ENCODE measurements at regions not wholly inside any gene's neighbourhood (a gene's known extent, or its start where the extent isn't known, plus 50 kb on each side); places are given as distances from the start of the nearest gene placed in this dataset.
A peak's percentile ranks its signal among the peaks of the same experiment; 100 is the strongest.

GRCh38 chr14:63781686-63782085, 53.8 kb upstream of the SGPP1 start:
- Histone ChIP-seq H3K36me3 (ENCODE audit: control insufficient read depth, insufficient read depth, low read length) (no peaks in the 10 kb centered on the region), H3K27me3 (ENCODE audit: control insufficient read depth, insufficient read depth, low read length) (no peaks in the 10 kb centered on the region), H3K4me1 (ENCODE audit: control insufficient read depth, insufficient read depth, low read length) (no peaks in the 10 kb centered on the region), H3K9me3 (replicated peaks; ENCODE audit: control insufficient read depth, low read depth, low read length) (no peaks in the 10 kb centered on the region), H3K4me3 (ENCODE audit: low read length) (no peak overlapping the region), H3K27ac (ENCODE audit: low read length) (no peak overlapping the region)
- 80% methylated on average over 3 of the region's 3 CpGs for WGBS (ENCODE audit: insufficient coverage)
- DNase-seq, result no peak

DNA sequence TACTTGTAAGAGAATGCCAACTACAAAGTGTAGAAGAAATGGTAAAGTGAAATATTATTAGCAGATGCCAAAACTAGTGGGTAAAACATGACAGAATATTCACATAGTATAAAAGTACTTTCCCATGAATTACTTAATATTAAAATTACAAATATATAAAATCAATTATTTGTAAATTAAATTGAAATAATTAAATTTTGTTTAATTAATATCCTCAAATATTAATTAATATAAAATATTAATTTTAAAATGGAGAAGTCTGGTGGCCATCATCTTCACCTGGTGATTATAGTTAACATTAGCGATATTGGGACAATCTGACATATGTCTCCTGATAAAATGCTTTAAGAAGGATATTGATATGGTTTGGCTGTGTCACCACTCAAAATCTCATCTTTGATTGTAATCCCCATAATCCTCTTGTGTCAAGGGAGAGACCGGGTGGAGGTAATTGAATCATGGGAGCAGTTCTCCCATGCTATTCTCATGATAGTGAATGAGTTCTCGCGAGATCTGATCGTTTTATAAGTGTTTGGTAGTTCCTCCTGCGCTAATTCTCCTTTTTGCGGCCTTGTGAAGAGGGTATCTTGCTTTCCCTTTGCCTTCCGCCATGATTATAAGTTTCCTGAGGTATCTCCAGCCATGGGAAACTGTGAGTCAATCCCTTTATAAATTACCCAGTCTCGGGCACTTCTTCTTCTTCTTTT, 55.0 kb upstream of the SGPP1 start:
- Histone ChIP-seq H3K4me1 (ENCODE audit: control insufficient read depth, insufficient read depth, low read length) (peaks cover 4% of the 10 kb centered on the region), H3K9me3 (replicated peaks; ENCODE audit: control insufficient read depth, low read depth, low read length) (no peaks in the 10 kb centered on the region), H3K27ac (ENCODE audit: low read length) (no peak overlapping the region), H3K36me3 (ENCODE audit: control insufficient read depth, insufficient read depth, low read length) (no peaks in the 10 kb centered on the region), H3K27me3 (ENCODE audit: control insufficient read depth, insufficient read depth, low read length) (no peaks in the 10 kb centered on the region), H3K4me3 (ENCODE audit: low read length) (no peak overlapping the region)
- DNase-seq, result no peak
- 92% methylated on average over 6 of the region's 9 CpGs for WGBS (ENCODE audit: insufficient coverage)

DNA sequence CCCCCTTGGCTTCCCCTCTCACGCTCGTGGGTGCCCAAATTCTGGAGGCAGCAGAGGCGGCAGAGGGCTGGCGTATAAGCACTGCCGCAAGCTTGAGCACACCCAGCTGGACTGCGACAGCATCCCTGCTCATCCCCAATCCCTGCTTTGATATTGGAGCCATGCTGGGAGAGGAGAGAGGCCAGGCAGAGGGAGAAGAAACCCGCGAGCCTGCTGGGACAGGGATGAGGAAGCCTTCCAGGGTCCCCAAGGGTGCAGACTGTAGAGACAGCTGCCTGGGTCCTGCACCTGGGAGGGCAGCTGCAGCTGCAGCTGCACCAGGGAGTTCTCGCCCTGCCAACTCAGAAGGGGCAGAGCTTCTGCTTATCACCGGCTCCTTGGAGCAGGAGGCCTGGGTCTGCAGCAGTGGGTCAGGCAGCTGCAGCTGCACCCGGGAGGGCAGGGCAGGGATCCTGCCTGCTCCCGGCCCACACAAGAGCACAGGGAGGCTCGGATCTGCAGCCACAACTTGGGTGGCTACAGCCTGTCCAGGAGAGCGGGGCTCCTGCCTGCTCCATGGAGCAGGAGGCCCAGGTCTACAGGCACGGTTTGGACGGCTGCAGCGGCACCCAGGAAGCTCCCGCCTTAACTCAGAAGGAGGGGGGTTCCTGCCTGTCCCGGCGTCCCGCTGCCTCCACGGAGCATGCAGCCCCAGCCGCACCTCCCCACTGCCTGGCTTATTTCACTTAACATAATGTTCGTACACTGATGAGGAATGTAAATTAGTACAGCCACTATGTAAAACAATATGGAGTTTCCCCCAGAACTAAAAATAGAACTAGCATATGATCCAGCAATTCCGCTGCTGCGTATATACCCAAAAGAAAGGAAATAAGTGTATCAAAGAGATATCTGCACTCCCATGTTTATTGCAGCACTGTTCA, 60.4 kb upstream of the SGPP1 start:
- Histone ChIP-seq H3K9me3 (replicated peaks; ENCODE audit: control insufficient read depth, low read depth, low read length) (no peaks in the 10 kb centered on the region), H3K27me3 (ENCODE audit: control insufficient read depth, insufficient read depth, low read length) (peaks cover 2% of the 10 kb centered on the region), H3K36me3 (ENCODE audit: control insufficient read depth, insufficient read depth, low read length) (no peaks in the 10 kb centered on the region), H3K4me1 (ENCODE audit: control insufficient read depth, insufficient read depth, low read length) (peaks cover 11% of the 10 kb centered on the region), H3K4me3 (ENCODE audit: low read length) (no peak overlapping the region), H3K27ac (ENCODE audit: low read length) (no peak overlapping the region)
- WGBS (ENCODE audit: insufficient coverage), result 37% methylated on average over 13 of the region's 26 CpGs
- DNase-seq, result peak; percentile 28

GRCh38 chr14:63793376-63793775, 59.4 kb upstream of the SYNE2 start:
- no peak overlapping the region for H3K4me3 ChIP-seq (ENCODE audit: low read length)
- no peaks in the 10 kb centered on the region for H3K9me3 ChIP-seq (replicated peaks; ENCODE audit: control insufficient read depth, low read depth, low read length)
- H3K36me3 ChIP-seq (ENCODE audit: control insufficient read depth, insufficient read depth, low read length), result no peaks in the 10 kb centered on the region
- DNase-seq, result no peak
- H3K27ac ChIP-seq (ENCODE audit: low read length), result no peak overlapping the region
- peaks cover 2% of the 10 kb centered on the region for H3K4me1 ChIP-seq (ENCODE audit: control insufficient read depth, insufficient read depth, low read length)
- peaks cover 2% of the 10 kb centered on the region for H3K27me3 ChIP-seq (ENCODE audit: control insufficient read depth, insufficient read depth, low read length)
- 60% methylated on average over 1 of the region's 4 CpGs for WGBS (ENCODE audit: insufficient coverage)

- Histone ChIP-seq H3K27me3 (ENCODE audit: control insufficient read depth, insufficient read depth, low read length) (no peaks in the 10 kb centered on the region), H3K9me3 (replicated peaks; ENCODE audit: control insufficient read depth, low read depth, low read length) (no peaks in the 10 kb centered on the region), H3K36me3 (ENCODE audit: control insufficient read depth, insufficient read depth, low read length) (no peaks in the 10 kb centered on the region), H3K4me1 (ENCODE audit: control insufficient read depth, insufficient read depth, low read length) (no peaks in the 10 kb centered on the region), H3K27ac (ENCODE audit: low read length) (no peak overlapping the region), H3K4me3 (ENCODE audit: low read length) (no peak overlapping the region)
- DNase-seq, result no peak
- WGBS (ENCODE audit: insufficient coverage), result no CpG with 5 or more reads among the region's 2 CpGs
These were observed 57.3 kb upstream of the SYNE2 start for GRCh38 chr14:63795532-63795931.

DNA sequence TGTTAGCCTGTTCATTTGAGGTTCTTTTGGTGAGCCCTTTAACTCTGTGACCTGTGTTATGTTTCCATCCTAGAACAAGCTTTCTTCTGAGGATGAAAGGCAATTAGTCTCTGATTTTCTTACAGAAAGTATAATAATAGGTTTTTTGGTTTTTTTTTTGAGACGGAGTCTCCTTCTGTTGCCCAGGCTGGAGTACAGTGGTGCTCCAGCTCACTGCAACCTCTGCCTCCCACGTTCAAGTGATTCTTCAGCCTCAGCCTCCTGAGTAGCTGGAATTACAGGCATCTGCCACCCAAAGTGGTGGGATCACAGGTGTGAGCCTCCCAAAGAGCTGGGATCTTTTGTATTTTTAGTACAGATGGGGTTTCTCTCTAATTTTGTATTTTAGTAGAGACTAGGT, 52.7 kb upstream of the SYNE2 start:
- no peak for DNase-seq
- Histone ChIP-seq H3K27me3 (ENCODE audit: control insufficient read depth, insufficient read depth, low read length) (no peaks in the 10 kb centered on the region), H3K4me1 (ENCODE audit: control insufficient read depth, insufficient read depth, low read length) (no peaks in the 10 kb centered on the region), H3K9me3 (replicated peaks; ENCODE audit: control insufficient read depth, low read depth, low read length) (no peaks in the 10 kb centered on the region), H3K36me3 (ENCODE audit: control insufficient read depth, insufficient read depth, low read length) (no peaks in the 10 kb centered on the region), H3K4me3 (ENCODE audit: low read length) (no peak overlapping the region), H3K27ac (ENCODE audit: low read length) (no peak overlapping the region)
- WGBS (ENCODE audit: insufficient coverage), result no CpG with 5 or more reads among the region's 2 CpGs

- no peak overlapping the region for H3K4me3 ChIP-seq (ENCODE audit: low read length)
- H3K4me1 ChIP-seq (ENCODE audit: control insufficient read depth, insufficient read depth, low read length), result no peaks in the 10 kb centered on the region
- H3K36me3 ChIP-seq (ENCODE audit: control insufficient read depth, insufficient read depth, low read length), result no peaks in the 10 kb centered on the region
- WGBS (ENCODE audit: insufficient coverage), result no CpG with 5 or more reads among the region's 3 CpGs
- H3K9me3 ChIP-seq (replicated peaks; ENCODE audit: control insufficient read depth, low read depth, low read length), result no peaks in the 10 kb centered on the region
- no peaks in the 10 kb centered on the region for H3K27me3 ChIP-seq (ENCODE audit: control insufficient read depth, insufficient read depth, low read length)
- no peak overlapping the region for H3K27ac ChIP-seq (ENCODE audit: low read length)
- DNase-seq, result no peak
These were observed 52.0 kb upstream of the SYNE2 start for GRCh38 chr14:63800651-63801375.

All from muscle of leg (tissue), 3 donors.